Activated T-cell treated with anti-CD3 and anti-CD28 coated beads, Interleukin-2, amount 50 U/mL, for 72 hours (primary cell): ENCODE measurements at regions not wholly inside any gene's neighbourhood (a gene's known extent, or its start where the extent isn't known, plus 50 kb on each side); places are given as distances from the start of the nearest gene placed in this dataset.
"Not testable (repeated sequence)": the region's sequence is repeated elsewhere in the genome, so short reads cannot be mapped to it uniquely, and the experiment has no call there.

ENCODE experiments used
- ATAC-seq, 2 donors: fragments of 150-1000 bp; cut with Tn5 transposase; replicated peaks in 1 of 2; 2 replicates each; pipeline ENCODE4 v1.10.0; 2021; ENCODE audit warnings: moderate library complexity in 2 of 2, mild to moderate bottlenecking in 1 of 2
- DNase-seq, 2 donors: peaks; one replicate each; pipeline ENCODE4 v3.0.0; 2021 to 2022; ENCODE audit warnings: mixed read lengths in 1 of 2
- H3K27ac Mint-ChIP-seq: one replicate; pipeline ENCODE4 v1.8.0; 2022; ENCODE audit warnings: mild to moderate bottlenecking, moderate library complexity, mixed read lengths
- H3K27me3 Mint-ChIP-seq: one replicate; pipeline ENCODE4 v1.8.0; 2022; ENCODE audit warnings: low read depth, mixed read lengths
- H3K36me3 Mint-ChIP-seq, 2 donors: one replicate each; pipeline ENCODE4 v1.8.0; 2022; ENCODE audit warnings: mixed read lengths in 2 of 2, mild to moderate bottlenecking in 1 of 2; ENCODE audit not compliant: insufficient read depth in 2 of 2
- H3K4me1 Mint-ChIP-seq: one replicate; pipeline ENCODE4 v1.8.0; 2022; ENCODE audit warnings: low read depth, mixed read lengths
- H3K4me3 Mint-ChIP-seq, 2 donors: one replicate each; pipeline ENCODE4 v1.8.0; 2022; ENCODE audit warnings: mild to moderate bottlenecking in 2 of 2, mixed read lengths in 2 of 2, moderate library complexity in 2 of 2
- H3K9me3 Mint-ChIP-seq, 2 donors: one replicate each; pipeline ENCODE4 v1.8.0; 2022; ENCODE audit warnings: mixed read lengths in 2 of 2

- H3K27ac Mint-ChIP-seq: no peak overlapping the region
- peaks cover 0 to 2% of the 10 kb centered on the region in 2 donors for H3K9me3 Mint-ChIP-seq
- no peak overlapping the region for H3K4me3 Mint-ChIP-seq
- no peaks in the 10 kb centered on the region for H3K27me3 Mint-ChIP-seq
- peaks cover 0 to 2% of the 10 kb centered on the region in 2 donors for H3K36me3 Mint-ChIP-seq
- DNase-seq (no peak), ATAC-seq (no peak)
- no peaks in the 10 kb centered on the region for H3K4me1 Mint-ChIP-seq
These were observed 177.6 kb upstream of the SPRY1 start for GRCh38 chr4:123218981-123219380.

GRCh38 chr4:123229286-123229685, 167.3 kb upstream of the SPRY1 start:
- H3K9me3 Mint-ChIP-seq: peaks cover 3 to 5% of the 10 kb centered on the region in 2 donors
- peaks cover 4 to 12% of the 10 kb centered on the region in 2 donors for H3K36me3 Mint-ChIP-seq
- no peak overlapping the region for H3K27ac Mint-ChIP-seq
- no peak for DNase-seq
- H3K27me3 Mint-ChIP-seq: no peaks in the 10 kb centered on the region
- no peak for ATAC-seq
- H3K4me3 Mint-ChIP-seq: no peak overlapping the region
- H3K4me1 Mint-ChIP-seq: no peaks in the 10 kb centered on the region

- no peak for DNase-seq
- Mint-ChIP-seq H3K4me1 (no peaks in the 10 kb centered on the region), H3K27me3 (no peaks in the 10 kb centered on the region), H3K4me3 (no peak overlapping the region), H3K9me3 (peaks cover 3 to 4% of the 10 kb centered on the region in 2 donors), H3K27ac (no peak overlapping the region), H3K36me3 (peaks cover 2 to 9% of the 10 kb centered on the region in 2 donors)
- no peak for ATAC-seq
These were observed 166.5 kb upstream of the SPRY1 start for GRCh38 chr4:123230061-123230460.

- Mint-ChIP-seq H3K36me3 (peaks cover 0 to 3% of the 10 kb centered on the region in 2 donors), H3K9me3 (peaks cover 2 to 3% of the 10 kb centered on the region in 2 donors), H3K4me3 (no peak overlapping the region), H3K27me3 (no peaks in the 10 kb centered on the region), H3K27ac (no peak overlapping the region), H3K4me1 (no peaks in the 10 kb centered on the region)
- no peak for ATAC-seq
- DNase-seq: no peak
These were observed 164.2 kb upstream of the SPRY1 start for GRCh38 chr4:123232439-123232838.

- no peak overlapping the region for H3K27ac Mint-ChIP-seq
- no peaks in the 10 kb centered on the region for H3K27me3 Mint-ChIP-seq
- peaks cover 2 to 3% of the 10 kb centered on the region in 2 donors for H3K9me3 Mint-ChIP-seq
- DNase-seq (no peak), ATAC-seq (no peak)
- peaks cover 0 to 3% of the 10 kb centered on the region in 2 donors for H3K36me3 Mint-ChIP-seq
- H3K4me3 Mint-ChIP-seq: no peak overlapping the region
- H3K4me1 Mint-ChIP-seq: no peaks in the 10 kb centered on the region
These were observed 163.3 kb upstream of the SPRY1 start for GRCh38 chr4:123233136-123233768.

- no peak for ATAC-seq
- Mint-ChIP-seq H3K4me3 (no peak overlapping the region), H3K9me3 (peaks cover 4 to 5% of the 10 kb centered on the region in 2 donors), H3K27me3 (no peaks in the 10 kb centered on the region), H3K27ac (no peak overlapping the region), H3K36me3 (peaks cover 0 to 2% of the 10 kb centered on the region in 2 donors), H3K4me1 (no peaks in the 10 kb centered on the region)
- no peak for DNase-seq
These were observed 161.6 kb upstream of the SPRY1 start for GRCh38 chr4:123234955-123235354.

GRCh38 chr4:123235431-123235830, 161.2 kb upstream of the SPRY1 start:
- Mint-ChIP-seq H3K4me1 (no peaks in the 10 kb centered on the region), H3K27me3 (no peaks in the 10 kb centered on the region), H3K27ac (no peak overlapping the region), H3K4me3 (no peak overlapping the region), H3K36me3 (peaks cover 3 to 5% of the 10 kb centered on the region in 2 donors), H3K9me3 (peaks cover 6 to 7% of the 10 kb centered on the region in 2 donors)
- DNase-seq (no peak), ATAC-seq (no peak)

GRCh38 chr4:123236606-123237005, 160.0 kb upstream of the SPRY1 start:
- DNase-seq (no peak), ATAC-seq (no peak)
- Mint-ChIP-seq H3K36me3 (peaks cover 4 to 6% of the 10 kb centered on the region in 2 donors), H3K4me1 (no peaks in the 10 kb centered on the region), H3K27ac (no peak overlapping the region), H3K9me3 (peaks cover 7 to 9% of the 10 kb centered on the region in 2 donors), H3K27me3 (no peaks in the 10 kb centered on the region), H3K4me3 (no peak overlapping the region)

- not testable (repeated sequence) for DNase-seq, H3K9me3 Mint-ChIP-seq, H3K4me3 Mint-ChIP-seq, ATAC-seq, H3K27ac Mint-ChIP-seq, H3K27me3 Mint-ChIP-seq, H3K36me3 Mint-ChIP-seq, H3K4me1 Mint-ChIP-seq
These were observed 156.3 kb upstream of the SPRY1 start for GRCh38 chr4:123240286-123240685.

GRCh38 chr4:123243220-123243619, 153.4 kb upstream of the SPRY1 start:
- not testable (repeated sequence) for H3K9me3 Mint-ChIP-seq, ATAC-seq, H3K4me3 Mint-ChIP-seq, DNase-seq, H3K36me3 Mint-ChIP-seq, H3K4me1 Mint-ChIP-seq, H3K27ac Mint-ChIP-seq, H3K27me3 Mint-ChIP-seq

GRCh38 chr4:123244137-123244536, 152.5 kb upstream of the SPRY1 start:
- peaks cover 7 to 8% of the 10 kb centered on the region in 2 donors for H3K9me3 Mint-ChIP-seq
- DNase-seq (no peak), ATAC-seq (no peak)
- H3K27ac Mint-ChIP-seq: no peak overlapping the region
- H3K27me3 Mint-ChIP-seq: no peaks in the 10 kb centered on the region
- peaks cover 4 to 6% of the 10 kb centered on the region in 2 donors for H3K36me3 Mint-ChIP-seq
- H3K4me3 Mint-ChIP-seq: no peak overlapping the region
- no peaks in the 10 kb centered on the region for H3K4me1 Mint-ChIP-seq

- H3K27ac Mint-ChIP-seq: no peak overlapping the region
- no peaks in the 10 kb centered on the region for H3K27me3 Mint-ChIP-seq
- ATAC-seq (no peak), DNase-seq (no peak)
- no peaks in the 10 kb centered on the region for H3K36me3 Mint-ChIP-seq
- no peak overlapping the region for H3K4me3 Mint-ChIP-seq
- H3K4me1 Mint-ChIP-seq: no peaks in the 10 kb centered on the region
- H3K9me3 Mint-ChIP-seq: no peaks in the 10 kb centered on the region
These were observed 150.5 kb upstream of the SPRY1 start for GRCh38 chr4:123246085-123246484.

- Mint-ChIP-seq H3K27ac (no peak overlapping the region), H3K27me3 (no peaks in the 10 kb centered on the region), H3K9me3 (no peaks in the 10 kb centered on the region), H3K4me1 (no peaks in the 10 kb centered on the region), H3K36me3 (no peaks in the 10 kb centered on the region), H3K4me3 (no peak overlapping the region)
- no peak for DNase-seq
- no peak for ATAC-seq
These were observed 148.4 kb upstream of the SPRY1 start for GRCh38 chr4:123248085-123248659.

GRCh38 chr4:123249821-123250220, 146.8 kb upstream of the SPRY1 start:
- Mint-ChIP-seq H3K4me1 (no peaks in the 10 kb centered on the region), H3K4me3 (no peak overlapping the region), H3K36me3 (no peaks in the 10 kb centered on the region), H3K27me3 (no peaks in the 10 kb centered on the region), H3K9me3 (no peaks in the 10 kb centered on the region), H3K27ac (no peak overlapping the region)
- ATAC-seq (no peak), DNase-seq (no peak)
